ENCODE measurements at regions not wholly inside any gene's neighbourhood (a gene's known extent, or its start where the extent isn't known, plus 50 kb on each side); places are given as distances from the start of the nearest gene placed in this dataset.
A peak's percentile ranks its signal among the peaks of the same experiment; 100 is the strongest.
"Not testable (repeated sequence)": the region's sequence is repeated elsewhere in the genome, so short reads cannot be mapped to it uniquely, and the experiment has no call there.

GRCh38 chr2:64795024-64795592 lies 141.4 kb upstream of the SERTAD2 start:
- no peak for DNase-seq (ENCODE audit: low spot score)

DNA sequence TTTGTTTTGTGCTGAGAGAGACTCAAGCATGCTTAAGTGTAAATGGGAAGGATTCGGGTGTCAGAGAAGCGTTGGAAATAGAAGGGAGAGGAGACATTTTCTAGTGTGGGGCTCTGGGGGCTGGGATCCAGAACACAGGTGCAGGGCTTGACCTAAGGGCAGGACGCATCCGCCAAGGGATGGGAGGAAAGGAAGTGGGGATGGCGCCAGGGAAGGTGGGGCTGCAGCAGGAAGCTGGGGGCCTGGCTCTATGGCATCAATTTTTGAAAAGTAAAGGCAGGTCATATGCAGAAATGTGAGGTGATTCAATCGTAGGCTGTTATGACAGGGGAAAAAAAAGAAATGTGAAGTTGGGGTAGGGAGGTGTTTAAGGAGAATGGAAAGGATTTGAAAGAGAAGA lies 143.2 kb upstream of the SERTAD2 start:
- DNase-seq (ENCODE audit: low spot score) = no peak

DNA sequence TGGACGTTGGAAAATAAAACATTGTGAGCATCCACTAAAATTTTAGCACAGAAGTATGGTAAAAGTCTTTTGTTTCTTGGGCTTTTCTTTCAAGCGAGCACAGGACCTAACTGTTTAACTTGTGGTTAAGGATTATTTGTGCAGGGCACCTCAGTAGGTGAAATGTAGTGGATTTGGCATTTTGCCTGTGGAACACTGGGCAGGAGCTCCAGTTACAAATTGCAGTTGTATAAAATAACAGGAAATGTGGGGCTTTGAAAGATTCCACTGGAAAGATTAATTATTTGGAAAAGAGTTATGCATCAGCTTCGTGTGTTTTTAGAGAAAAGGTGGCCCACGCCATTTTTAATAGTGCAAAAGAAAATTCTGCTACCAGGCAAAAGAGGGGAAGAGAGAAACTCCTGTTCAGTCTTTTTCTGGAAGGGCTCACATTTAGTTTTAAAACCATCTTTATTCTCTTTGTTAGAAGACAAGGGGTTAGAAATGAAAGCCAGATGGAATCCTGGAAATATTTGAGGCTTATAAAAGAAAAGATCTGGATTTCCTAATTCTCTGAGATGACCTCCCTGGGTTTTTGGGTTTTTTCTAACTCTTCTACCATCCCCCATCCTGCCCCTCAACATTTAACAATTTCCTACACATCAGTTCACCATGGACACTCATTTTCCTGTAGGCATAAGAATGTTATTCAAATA lies 144.3 kb upstream of the SERTAD2 start:
- no peak for DNase-seq (ENCODE audit: low spot score)

DNA sequence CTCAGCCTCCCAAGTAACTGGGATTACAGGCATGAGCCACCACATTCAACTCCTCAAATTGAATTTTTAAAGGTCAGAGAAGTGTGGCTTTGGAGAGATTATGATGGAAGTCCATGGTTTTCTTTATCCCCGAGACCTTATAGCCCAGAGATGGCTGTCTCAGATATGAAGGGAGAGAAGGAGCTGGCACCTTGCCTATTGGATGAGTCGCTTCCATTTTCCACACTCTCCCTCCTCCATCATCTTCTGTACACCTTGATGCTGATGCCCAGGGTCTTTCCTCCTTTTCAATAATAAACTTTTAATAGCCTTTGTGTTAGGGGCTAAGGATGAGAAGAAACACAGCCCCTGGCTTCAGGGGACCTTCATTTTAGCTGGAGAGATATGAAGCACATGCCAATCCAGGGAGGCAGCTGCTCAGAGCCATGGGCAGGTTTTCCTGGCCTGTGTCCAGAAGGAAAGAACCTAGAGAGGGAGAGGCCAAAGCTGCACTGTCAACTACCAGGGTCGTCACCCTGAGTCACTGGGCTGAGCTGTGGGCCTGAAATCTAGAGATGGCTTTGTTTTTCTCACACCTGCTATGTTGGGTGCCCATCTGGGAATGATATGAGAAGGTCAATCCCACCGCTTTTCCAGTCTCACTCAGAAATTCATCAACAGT lies 146.0 kb upstream of the SERTAD2 start:
- DNase-seq (ENCODE audit: low spot score) = no peak

- no peak for DNase-seq (ENCODE audit: low spot score)
Observed at GRCh38 chr2:64803776-64804175, 150.1 kb upstream of the SERTAD2 start.

DNA sequence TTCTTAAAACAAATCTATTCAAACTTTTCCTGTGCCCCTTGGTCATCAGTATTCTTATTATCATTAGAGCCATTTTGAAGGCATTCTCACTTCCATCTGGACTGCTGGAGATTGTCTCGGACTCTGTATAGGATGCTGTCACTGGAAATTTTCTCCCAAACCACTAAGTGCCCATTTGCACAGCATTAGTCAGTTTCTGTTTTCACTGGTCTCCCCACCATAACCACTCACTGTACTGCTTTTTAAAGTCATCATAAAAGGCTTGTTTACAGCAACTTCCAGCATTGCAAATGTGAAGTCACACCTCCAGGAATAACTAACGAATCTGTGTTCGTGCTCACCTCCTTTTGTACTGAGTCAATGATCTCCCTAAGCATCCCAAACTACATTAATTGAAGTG lies 150.9 kb upstream of the SERTAD2 start:
- no peak for DNase-seq (ENCODE audit: low spot score)

DNA sequence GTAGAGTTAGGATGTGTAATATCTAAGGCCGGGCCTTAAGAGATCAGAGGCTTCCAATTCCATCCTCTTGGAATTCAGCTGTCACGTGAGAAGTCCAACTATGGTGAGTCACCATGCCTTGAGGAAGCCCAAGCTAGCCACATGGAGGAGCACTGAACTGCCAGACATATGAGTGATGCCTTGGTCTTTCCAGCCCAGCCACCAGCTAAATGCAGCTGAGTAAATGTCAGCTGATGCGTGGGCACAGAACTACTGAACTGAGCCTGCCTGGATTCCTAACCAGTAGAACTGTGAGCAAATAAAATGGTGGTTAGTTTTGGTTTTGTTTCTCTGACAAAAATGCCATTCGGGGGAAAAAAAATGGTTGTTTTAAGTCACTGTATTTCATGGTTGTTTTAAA lies 153.7 kb upstream of the SERTAD2 start:
- peak; percentile 99 for DNase-seq (ENCODE audit: low spot score)

DNA sequence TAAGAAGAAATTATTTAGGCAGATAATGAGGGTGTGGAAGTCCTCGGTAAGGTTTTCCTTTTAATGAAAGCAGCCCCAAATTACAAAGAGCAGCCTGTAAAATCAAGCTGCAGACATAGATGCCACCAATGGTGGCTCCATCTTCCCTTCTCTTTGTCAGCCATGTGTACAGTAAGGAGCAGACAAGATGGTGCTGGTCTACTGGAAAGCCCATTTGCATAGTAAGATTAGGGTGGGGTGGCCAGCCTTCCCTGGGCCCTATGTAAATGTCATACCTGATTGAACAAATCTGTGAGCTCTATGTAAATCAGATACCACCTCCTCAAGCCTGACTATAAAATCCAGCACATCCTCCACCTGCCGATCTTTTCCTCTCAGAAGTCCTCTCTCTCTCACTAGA lies 154.4 kb upstream of the SERTAD2 start:
- DNase-seq (ENCODE audit: low spot score) = no peak

DNA sequence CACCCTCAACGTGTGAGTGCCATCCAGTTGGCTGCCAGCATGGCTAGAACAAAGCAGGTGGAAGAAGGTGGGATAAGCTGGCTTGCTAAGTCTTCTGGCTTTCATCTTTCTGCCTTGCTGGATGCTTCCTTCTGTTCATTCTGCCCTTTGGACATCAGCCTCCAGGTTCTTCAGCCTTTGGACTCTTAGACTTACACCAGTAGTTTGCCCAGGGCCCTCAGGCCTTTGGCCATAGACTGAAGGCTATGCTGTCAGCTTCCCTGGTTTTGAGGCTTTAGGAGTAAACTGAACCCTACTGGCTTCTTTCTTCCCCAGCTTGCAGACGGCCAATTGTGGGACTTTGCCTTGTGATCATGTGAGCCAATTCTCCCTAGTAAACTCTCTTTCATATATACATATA lies 155.0 kb upstream of the SERTAD2 start:
- DNase-seq (ENCODE audit: low spot score) = no peak

DNA sequence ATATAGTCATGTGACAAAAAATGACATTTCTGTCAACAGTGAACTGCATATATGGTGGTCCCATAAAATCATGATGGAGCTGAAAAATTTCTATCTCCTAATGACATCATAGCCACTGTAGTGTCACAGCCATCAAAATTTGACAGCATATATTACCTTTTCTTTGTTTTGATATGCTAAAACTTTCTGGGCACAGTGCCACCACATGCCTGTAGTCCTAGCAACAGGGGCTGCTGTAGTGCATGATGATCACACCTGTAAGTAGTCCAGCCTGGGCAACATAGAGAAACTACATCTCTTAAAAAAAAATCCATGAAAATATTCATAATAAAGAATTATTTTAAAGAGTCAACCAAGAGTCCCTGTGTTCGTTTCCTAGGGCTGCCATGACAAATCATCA lies 155.5 kb upstream of the SERTAD2 start:
- no peak for DNase-seq (ENCODE audit: low spot score)

- no peak for DNase-seq (ENCODE audit: low spot score)
Observed at GRCh38 chr2:64812285-64812684, 158.6 kb upstream of the SERTAD2 start.

GRCh38 chr2:64814007-64814406 lies 160.3 kb upstream of the SERTAD2 start:
- no peak for DNase-seq (ENCODE audit: low spot score)

DNA sequence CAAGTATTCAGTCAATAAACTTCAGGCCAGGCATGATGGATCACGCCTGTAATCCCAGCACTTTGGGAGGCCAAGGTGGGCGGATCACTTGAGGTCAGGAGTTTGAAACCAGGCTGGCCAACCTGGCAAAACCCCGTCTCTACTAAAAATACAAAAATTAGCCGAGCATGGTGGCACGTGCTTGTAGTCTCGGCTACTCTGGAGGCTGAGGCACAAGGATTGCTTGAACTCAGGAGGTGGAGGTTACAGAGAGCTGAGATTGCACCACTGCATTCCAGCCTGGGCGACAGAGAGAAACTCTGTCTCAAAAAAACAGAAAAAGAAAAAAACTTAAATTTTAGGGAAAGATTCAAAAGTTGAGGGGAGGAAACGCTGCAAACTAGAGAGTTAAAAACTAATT lies 162.8 kb upstream of the SERTAD2 start:
- DNase-seq (ENCODE audit: low spot score) = not testable (repeated sequence)

DNA sequence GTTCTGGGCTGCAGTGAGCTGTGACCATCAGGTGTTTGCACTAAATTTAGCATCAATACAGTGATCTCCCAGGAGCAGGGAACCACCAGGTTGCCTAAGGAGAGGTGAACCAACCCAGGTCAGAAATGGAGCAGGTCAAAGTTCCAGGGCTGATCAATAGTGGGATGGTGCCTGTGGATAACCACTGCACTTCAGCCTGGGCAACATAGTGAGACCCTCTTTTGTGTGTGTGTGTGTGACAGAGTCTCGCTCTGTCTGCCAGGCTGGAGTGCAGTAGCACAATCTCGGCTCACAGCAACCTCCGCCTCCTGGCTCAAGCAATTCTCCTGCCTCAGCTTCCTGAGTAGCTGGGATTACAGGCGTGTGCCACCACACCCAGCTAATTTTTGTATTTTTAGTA lies 163.7 kb upstream of the SERTAD2 start:
- no peak for DNase-seq (ENCODE audit: low spot score)

GRCh38 chr2:64818664-64819060 lies 164.9 kb upstream of the SERTAD2 start:
- DNase-seq (ENCODE audit: low spot score) = no peak

- no peak for DNase-seq (ENCODE audit: low spot score)
Observed at GRCh38 chr2:64819361-64819760, 165.6 kb upstream of the SERTAD2 start.

DNA sequence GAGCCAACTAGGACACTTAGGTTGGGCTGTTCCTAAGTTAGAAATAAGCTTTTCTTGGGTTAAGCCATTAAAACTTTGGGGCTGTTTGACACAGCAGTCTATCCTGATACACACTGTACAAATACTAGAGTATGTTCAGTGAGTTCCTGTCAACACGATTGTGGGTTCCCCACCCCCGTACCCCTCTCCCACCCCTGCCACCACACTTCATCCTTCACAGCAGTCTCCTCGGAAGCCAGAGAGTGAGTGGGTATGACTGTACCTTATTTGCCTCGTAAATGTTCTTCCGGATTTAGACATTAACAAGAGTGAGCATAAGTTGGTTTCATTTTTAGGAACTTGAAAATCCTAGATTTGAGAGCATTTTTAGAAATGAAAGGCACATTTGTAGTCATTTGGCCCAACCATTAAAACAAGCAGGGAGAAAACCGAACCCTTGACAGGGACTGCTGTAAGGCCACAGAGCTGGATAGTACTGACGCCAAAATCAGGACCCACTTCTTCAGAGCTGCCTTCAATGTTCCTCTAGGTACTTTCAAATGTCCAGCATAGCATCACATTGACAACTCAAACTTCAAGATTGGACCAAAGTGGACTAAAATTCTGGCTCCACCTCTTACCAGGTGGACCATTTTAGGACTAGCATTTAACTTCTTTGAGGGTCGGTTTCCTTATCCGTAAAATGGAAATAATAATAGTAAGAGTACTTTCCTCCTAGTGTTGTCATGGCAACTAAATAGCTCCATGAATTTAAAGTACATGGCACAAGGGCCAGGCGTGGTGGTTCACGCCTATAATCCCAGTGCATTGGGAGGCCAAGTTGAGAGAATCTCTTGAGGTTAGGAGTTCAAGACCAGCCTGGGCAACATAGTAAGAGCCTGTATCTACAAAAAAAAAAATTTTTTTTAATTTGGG lies 166.3 kb upstream of the SERTAD2 start:
- no peak for DNase-seq (ENCODE audit: low spot score)

DNA sequence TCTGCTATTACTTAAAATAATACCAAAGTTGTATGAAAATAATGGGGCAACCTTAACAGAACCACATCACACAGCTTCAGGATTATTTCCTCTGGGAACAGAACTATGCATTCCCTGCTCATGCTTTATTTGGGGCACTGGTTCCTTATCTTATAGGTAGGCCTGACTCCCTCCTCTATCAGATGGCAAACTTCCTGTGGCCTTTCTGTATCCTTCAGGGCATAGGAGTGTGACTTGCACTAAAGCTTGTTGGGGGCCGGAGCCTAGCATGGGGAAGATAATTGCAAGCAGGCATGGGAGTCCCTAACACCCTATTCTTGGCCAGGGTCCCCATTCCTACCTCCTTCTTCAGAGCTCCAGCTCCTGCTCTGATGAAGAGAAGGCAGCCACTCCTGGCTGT lies 167.2 kb upstream of the SERTAD2 start:
- no peak for DNase-seq (ENCODE audit: low spot score)

DNA sequence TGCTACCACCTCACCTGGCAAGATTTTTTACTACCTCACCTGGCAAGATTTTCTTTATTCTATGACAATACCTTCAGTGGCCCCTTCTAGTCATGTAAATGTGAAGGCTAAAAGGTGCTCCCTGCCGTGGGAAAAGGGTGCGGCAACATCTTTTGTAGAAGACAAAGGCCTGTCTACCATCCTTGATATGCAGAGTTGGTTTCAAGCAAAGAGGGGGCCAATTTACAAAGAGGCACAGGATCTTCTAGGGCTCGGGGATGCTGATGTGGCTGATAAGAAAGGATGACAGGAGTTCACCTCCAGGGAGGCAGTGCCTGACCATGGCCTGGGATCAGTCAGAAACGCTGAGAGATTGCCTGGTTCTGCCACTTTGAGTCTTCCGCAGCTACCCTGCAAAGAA lies 165.4 kb upstream of the SLC1A4 start:
- DNase-seq (ENCODE audit: low spot score) = no peak

DNA sequence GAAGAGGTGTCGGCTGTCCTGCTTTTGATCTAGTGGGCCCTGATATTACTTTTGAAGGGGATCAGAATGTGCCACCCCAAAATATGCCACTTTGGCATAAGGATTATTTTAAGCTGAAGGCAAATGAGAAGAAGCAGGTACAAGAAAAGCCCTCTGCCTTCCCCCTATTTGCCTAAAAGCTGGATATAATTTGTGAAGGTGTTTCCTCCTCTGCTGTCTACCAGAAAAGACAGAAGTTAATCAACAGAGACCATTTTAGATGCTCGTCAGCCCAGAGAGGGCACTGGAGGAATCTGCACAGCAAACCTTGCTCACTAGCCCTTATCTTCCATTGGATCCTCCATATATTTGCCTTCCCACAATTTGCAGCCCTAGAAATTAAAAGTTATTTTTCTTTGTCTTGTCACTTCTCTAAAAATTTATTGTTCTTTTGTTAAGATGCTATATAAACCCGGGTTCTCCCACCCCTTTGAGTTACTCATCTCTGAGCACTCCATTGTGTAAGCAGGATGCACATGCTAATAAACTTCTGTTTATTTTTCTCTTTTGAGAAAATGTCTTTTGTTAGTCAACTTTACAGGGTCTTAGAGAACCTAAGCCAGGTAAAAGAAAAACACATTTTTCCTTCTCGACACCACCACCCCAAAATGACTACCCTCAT lies 163.2 kb upstream of the SLC1A4 start:
- no peak for DNase-seq (ENCODE audit: low spot score)

- no peak for DNase-seq (ENCODE audit: low spot score)
Observed at GRCh38 chr2:64826703-64827102, 162.5 kb upstream of the SLC1A4 start.

DNA sequence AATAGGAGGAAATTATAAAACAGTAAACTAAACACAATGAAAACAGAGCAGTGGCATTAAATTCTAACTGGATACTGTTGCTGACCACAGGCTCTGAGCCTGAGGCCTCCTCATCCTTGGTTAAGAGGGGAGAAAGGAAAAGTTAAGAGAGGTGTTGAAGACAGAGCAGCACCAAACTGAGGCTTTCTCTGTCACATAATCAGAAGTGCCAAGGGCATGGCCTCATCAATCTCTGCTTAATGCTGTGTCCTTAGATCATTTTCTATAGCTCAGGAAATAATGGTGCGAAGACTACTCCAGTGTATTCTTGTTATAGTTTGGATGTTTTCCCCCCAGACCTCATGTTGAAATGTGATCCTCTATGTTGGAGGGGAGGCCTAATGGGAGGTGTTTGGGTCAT lies 160.9 kb upstream of the SLC1A4 start:
- DNase-seq (ENCODE audit: low spot score) = no peak

Data from RKO (cell line).